ENCODE measurements at regions not wholly inside any gene's neighbourhood (a gene's known extent, or its start where the extent isn't known, plus 50 kb on each side); places are given as distances from the start of the nearest gene placed in this dataset.

DNA sequence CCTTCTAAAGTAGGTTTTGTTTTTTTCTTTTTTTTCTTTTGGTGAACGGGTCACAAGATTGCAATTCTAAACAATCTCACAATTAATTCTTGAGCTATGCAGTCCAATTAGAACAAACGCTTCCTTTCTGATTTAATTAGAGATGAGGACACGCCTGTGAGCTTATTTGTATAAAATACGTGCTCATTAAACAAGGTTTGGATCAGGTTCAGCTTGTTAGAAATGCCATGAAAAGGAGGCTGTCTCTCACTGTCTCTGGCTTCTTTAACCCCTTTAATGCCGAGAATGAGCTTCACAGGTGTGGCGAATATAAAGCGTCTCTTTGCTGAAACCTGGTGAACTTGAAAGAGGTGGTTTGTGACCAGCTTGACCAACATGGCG is 191.8 kb downstream of the GAS1 start:
- Histone ChIP-seq H3K36me3 (ENCODE audit: low read depth) (no peaks in the 10 kb centered on the region), H3K4me1 (ENCODE audit: low read depth) (no peaks in the 10 kb centered on the region), H3K4me3 (no peak overlapping the region), H3K9me3 (no peaks in the 10 kb centered on the region)
- no peak for ATAC-seq
- DNase-seq, result no peak
- intact Hi-C loops (cut with DNase I, micrococcal nuclease), result no loop called here
- TF ChIP-seq, protein P1, sequence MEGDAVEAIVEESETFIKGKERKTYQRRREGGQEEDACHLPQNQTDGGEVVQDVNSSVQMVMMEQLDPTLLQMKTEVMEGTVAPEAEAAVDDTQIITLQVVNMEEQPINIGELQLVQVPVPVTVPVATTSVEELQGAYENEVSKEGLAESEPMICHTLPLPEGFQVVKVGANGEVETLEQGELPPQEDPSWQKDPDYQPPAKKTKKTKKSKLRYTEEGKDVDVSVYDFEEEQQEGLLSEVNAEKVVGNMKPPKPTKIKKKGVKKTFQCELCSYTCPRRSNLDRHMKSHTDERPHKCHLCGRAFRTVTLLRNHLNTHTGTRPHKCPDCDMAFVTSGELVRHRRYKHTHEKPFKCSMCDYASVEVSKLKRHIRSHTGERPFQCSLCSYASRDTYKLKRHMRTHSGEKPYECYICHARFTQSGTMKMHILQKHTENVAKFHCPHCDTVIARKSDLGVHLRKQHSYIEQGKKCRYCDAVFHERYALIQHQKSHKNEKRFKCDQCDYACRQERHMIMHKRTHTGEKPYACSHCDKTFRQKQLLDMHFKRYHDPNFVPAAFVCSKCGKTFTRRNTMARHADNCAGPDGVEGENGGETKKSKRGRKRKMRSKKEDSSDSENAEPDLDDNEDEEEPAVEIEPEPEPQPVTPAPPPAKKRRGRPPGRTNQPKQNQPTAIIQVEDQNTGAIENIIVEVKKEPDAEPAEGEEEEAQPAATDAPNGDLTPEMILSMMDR (IDR thresholded peaks at IDR 0.05), result no peak

DNA sequence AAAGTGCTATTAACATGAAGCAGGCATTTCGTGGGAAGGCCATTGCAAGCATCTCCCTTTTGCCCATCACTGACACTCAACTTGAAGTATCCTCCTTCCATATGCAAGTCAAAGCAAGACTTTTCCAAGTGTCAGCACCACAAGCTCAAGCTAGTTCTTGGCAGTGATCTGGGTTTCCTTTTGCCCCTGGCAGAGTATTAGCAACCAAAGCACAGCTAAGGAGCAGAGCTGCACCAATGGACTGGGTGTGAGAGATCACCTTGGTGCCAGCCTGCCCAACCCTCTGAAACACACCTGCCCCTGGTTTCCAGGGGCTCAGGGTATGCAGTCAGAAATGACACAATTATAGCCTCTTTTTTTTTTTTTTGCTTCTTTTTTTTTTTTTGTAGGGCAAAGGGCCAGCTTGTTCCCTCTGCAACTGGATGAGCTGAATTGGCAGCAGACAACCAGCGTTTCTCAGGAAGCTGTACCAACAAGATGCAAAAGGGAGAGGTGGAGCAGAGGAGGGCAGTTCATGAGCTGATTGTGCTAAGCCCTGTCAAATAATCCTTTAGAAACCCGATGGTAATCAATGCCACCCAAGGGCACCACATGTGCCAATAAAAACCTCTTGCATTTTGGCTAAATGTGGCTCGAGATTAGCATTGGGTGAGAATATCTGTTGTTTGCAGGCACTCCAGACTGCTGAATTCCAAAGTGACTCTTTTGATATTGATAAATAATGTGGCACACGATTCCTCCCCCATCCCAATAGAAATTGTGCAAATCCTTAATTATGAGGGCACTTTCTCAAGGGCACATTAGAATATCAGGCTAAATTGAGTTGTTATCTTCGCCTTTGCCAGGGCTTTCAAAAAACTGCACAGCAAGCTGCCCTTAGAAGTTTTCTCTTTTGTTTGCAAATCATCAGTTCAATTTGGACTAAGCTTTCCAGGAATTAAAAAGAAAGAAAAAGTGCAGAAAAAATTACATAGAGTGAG is 192.4 kb downstream of the GAS1 start:
- H3K9me3 ChIP-seq, result no peaks in the 10 kb centered on the region
- intact Hi-C loops (cut with DNase I, micrococcal nuclease), result no loop called here
- H3K4me3 ChIP-seq, result no peak overlapping the region
- ATAC-seq, result no peak
- H3K36me3 ChIP-seq (ENCODE audit: low read depth), result no peaks in the 10 kb centered on the region
- no peak for DNase-seq
- TF ChIP-seq, protein P1 (IDR thresholded peaks at IDR 0.05), result no peak
- H3K4me1 ChIP-seq (ENCODE audit: low read depth), result no peaks in the 10 kb centered on the region

DNA sequence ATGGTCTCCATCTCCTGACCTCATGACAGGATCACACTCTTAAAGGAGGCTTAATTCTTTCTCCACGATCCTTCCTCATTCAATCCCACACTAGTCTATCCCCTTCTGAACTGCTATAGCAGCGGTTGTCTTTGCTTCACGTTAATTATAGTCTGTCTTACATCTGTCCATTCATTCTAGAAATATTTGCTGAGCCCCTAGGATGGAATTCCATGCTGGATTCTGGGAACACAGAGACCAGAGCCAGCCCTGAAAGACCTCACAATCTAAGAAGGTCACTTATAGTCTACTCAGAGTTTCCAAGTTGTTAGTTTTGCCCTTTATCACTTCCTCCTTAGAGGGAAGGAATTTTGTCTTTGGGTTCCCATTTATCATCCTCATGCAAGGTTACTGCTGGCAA is 193.5 kb downstream of the GAS1 start:
- no peak overlapping the region for H3K4me3 ChIP-seq
- no peak for ATAC-seq
- TF ChIP-seq, protein P1 (IDR thresholded peaks at IDR 0.05), result no peak
- H3K9me3 ChIP-seq, result no peaks in the 10 kb centered on the region
- no peaks in the 10 kb centered on the region for H3K36me3 ChIP-seq (ENCODE audit: low read depth)
- intact Hi-C loops (cut with DNase I, micrococcal nuclease), result no loop called here
- H3K4me1 ChIP-seq (ENCODE audit: low read depth), result no peaks in the 10 kb centered on the region
- DNase-seq, result no peak

DNA sequence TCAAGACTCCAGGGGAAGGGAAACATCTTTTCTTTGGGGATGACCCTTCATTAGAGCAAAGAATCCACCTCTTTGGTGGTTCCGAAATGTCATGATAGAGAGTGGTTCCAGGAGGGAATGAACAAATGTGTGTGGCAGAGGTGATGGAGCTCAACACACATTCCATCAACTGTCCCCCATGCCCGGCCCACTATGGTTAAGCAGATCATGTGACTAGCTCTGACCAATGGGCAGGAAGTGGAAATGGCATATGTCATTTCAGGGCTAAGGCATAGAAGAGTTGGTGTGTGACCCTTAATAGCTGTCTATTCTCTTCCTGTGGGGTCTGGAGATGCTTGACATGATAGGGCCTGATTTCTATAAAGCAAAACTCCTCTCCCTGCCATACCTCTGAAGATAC is 194.6 kb downstream of the GAS1 start:
- intact Hi-C loops (cut with DNase I, micrococcal nuclease), result no loop called here
- Histone ChIP-seq H3K9me3 (no peaks in the 10 kb centered on the region), H3K4me3 (no peak overlapping the region), H3K36me3 (ENCODE audit: low read depth) (no peaks in the 10 kb centered on the region), H3K4me1 (ENCODE audit: low read depth) (no peaks in the 10 kb centered on the region)
- no peak for ATAC-seq
- TF ChIP-seq, protein P1 (IDR thresholded peaks at IDR 0.05), result no peak
- no peak for DNase-seq

DNA sequence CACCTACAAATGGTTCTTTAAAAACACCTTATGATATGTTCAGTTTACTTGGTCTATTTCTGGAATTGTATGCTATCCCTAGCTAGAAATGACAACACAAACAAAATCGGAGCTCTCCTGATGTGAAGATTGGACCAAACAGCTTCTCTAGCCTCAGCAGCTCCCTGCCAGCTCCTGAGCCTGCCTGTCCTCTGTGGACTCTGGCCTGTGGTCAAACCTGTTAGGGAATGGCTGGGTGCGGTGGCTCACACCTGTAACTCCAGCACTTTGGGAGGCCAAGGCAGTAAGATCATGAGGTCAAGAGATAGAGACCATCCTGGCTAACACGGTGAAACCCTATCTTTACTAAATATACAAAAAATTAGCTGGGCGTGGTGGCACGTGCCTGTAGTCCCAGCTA is 195.3 kb downstream of the GAS1 start:
- TF ChIP-seq, protein P1 (IDR thresholded peaks at IDR 0.05), result no peak
- H3K36me3 ChIP-seq (ENCODE audit: low read depth), result no peaks in the 10 kb centered on the region
- intact Hi-C loops (cut with DNase I, micrococcal nuclease), result no loop called here
- ATAC-seq (no peak), DNase-seq (no peak)
- no peaks in the 10 kb centered on the region for H3K4me1 ChIP-seq (ENCODE audit: low read depth)
- no peak overlapping the region for H3K4me3 ChIP-seq
- H3K9me3 ChIP-seq, result no peaks in the 10 kb centered on the region
